ENCODE measurements at regions not wholly inside any gene's neighbourhood (a gene's known extent, or its start where the extent isn't known, plus 50 kb on each side); places are given as distances from the start of the nearest gene placed in this dataset.

DNA sequence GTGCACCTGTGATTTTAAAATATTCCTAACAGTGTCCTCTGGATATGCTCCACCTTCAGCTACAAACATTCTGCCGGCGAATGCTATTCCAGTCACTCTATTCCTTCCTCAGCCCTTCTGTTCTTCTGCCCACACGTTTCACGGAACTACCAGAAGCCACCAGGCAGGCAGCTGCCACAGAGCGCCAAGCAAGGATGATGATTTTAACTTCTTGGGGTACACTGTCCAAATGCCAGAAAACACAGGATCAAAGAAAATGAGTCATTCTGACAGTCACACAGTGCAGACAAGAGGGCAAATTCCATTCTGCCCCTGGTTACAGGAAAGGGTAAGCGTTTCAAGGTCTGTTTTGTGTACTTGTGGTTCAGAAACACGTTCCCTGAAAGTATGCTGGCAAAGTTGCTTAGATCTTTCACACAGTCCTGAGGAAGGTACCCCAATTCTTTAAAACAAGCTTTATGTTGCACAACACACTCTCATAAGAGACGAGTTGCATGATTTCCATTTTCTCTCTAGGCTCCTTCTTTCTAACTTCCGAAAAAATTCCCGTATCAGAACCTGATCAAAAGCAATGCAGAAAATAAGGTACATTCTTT, 508.3 kb upstream of the PKN2 start:
- in situ Hi-C loops (cut with MboI; ENCODE audit: low sequenced_read_pairs, unreplicated experiment) = loop anchor here (25.0 kb wide), 1 partner anchor 412 kb away; no protein-coding TSS in a partner anchor
- TF ChIP-seq, protein P1, sequence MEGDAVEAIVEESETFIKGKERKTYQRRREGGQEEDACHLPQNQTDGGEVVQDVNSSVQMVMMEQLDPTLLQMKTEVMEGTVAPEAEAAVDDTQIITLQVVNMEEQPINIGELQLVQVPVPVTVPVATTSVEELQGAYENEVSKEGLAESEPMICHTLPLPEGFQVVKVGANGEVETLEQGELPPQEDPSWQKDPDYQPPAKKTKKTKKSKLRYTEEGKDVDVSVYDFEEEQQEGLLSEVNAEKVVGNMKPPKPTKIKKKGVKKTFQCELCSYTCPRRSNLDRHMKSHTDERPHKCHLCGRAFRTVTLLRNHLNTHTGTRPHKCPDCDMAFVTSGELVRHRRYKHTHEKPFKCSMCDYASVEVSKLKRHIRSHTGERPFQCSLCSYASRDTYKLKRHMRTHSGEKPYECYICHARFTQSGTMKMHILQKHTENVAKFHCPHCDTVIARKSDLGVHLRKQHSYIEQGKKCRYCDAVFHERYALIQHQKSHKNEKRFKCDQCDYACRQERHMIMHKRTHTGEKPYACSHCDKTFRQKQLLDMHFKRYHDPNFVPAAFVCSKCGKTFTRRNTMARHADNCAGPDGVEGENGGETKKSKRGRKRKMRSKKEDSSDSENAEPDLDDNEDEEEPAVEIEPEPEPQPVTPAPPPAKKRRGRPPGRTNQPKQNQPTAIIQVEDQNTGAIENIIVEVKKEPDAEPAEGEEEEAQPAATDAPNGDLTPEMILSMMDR (IDR thresholded peaks at IDR 0.05; ENCODE audit: borderline replicate concordance, control extremely low read depth, extremely low read depth, insufficient read depth, missing control alignments) = no peak
- DNase-seq (ENCODE audit: low spot score) = no peak

DNA sequence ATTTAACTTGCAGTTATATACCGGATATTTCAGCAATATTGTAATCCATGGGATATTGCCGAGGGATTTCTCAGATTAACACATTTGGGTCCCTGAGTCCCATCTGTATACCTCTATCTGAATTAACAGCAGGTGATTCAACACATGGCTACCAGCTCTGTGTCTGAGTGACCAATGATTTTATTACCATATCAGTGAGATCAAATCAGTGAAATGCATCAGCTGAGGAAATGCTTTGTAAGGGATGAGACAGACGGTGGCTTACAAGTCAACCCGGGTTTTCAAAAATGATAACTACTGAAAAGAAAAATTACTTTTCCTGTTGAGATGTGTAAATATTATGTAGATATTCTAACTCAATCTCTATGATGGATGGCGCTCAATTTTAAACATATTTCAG, 504.1 kb upstream of the PKN2 start:
- no peak for DNase-seq (ENCODE audit: low spot score)
- TF ChIP-seq, protein P1 (IDR thresholded peaks at IDR 0.05; ENCODE audit: borderline replicate concordance, control extremely low read depth, extremely low read depth, insufficient read depth, missing control alignments) = no peak
- in situ Hi-C loops (cut with MboI; ENCODE audit: low sequenced_read_pairs, unreplicated experiment) = loop anchor here (25.0 kb wide), 1 partner anchor 407 kb away; no protein-coding TSS in a partner anchor

DNA sequence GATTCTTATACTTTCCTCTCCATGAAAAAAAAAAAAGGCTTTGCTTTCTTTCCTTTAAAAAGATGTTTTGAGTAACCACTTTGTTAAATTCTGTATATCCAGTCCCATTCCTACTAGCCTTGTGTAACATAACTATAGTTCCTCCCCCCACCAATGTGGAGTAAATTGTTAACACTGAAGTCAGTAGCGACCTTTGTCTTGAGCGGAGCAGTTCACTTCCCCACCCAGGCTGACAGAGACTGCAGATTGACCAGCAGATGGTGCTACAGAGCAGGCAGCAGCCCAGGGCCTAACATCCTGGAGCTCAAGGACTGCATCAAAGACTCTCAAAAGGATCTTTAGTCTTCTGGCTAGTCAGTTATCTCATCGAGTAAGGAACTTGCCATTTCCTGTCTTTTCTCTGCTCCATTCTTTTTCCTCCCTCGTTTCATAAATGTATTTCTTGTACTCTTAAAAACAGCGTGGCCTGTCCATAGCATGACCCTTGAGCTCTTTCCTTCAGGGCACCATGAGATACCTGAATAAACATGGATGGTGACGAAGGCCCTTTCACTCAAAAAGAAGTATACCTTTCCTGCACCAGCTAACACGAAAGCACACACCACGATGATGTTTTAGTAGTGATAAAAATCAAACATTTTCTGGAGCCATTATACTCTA, 503.5 kb upstream of the PKN2 start:
- peak; percentile 30 for DNase-seq (ENCODE audit: low spot score)
- in situ Hi-C loops (cut with MboI; ENCODE audit: low sequenced_read_pairs, unreplicated experiment) = loop anchor here (25.0 kb wide), 1 partner anchor 407 kb away; no protein-coding TSS in a partner anchor
- TF ChIP-seq, protein P1 (IDR thresholded peaks at IDR 0.05; ENCODE audit: borderline replicate concordance, control extremely low read depth, extremely low read depth, insufficient read depth, missing control alignments) = peak; percentile 95

DNA sequence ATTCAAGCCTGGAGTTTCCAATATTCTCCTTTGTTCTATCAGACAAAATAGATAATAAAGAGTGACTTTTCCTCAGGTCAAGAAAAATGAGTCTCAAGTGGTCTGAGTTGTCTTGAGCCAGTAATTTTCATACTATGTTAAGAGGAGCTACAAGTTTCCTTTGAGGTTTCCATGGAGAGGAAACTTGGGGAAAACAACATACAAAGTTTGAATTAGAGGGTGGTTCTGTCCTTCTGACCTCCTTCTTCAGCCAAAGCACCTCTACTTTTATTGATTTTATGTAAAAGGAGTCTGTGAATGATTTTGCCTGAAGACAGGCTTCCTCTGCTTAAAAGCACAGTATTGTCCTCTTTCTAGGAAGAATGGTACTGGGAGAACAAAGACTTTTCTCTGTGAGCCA, 497.2 kb upstream of the PKN2 start:
- in situ Hi-C loops (cut with MboI; ENCODE audit: low sequenced_read_pairs, unreplicated experiment) = loop anchor here (25.0 kb wide), 1 partner anchor 400 kb away; no protein-coding TSS in a partner anchor
- TF ChIP-seq, protein P1 (IDR thresholded peaks at IDR 0.05; ENCODE audit: borderline replicate concordance, control extremely low read depth, extremely low read depth, insufficient read depth, missing control alignments) = no peak
- DNase-seq (ENCODE audit: low spot score) = no peak

DNA sequence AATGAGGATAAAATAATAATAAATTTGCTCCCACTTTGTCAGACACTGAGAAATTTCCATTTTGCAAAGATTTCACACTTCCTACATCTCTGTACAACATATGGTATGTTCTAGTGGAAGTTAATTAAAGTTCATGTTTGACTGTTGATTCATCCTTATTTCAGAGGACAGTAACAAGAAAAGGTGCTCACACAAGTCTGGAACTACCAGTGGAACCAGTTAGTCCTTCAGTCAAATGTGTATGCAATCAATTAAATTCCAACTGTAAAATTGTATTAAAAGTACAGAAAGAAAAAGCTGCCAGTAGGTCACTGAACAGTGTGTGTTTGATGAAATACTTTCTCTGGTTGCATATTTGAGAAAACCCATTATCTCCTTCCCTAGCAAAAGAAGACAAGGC, 496.0 kb upstream of the PKN2 start:
- no peak for DNase-seq (ENCODE audit: low spot score)
- in situ Hi-C loops (cut with MboI; ENCODE audit: low sequenced_read_pairs, unreplicated experiment) = loop anchor here (25.0 kb wide), 1 partner anchor 399 kb away; no protein-coding TSS in a partner anchor
- TF ChIP-seq, protein P1 (IDR thresholded peaks at IDR 0.05; ENCODE audit: borderline replicate concordance, control extremely low read depth, extremely low read depth, insufficient read depth, missing control alignments) = no peak

DNA sequence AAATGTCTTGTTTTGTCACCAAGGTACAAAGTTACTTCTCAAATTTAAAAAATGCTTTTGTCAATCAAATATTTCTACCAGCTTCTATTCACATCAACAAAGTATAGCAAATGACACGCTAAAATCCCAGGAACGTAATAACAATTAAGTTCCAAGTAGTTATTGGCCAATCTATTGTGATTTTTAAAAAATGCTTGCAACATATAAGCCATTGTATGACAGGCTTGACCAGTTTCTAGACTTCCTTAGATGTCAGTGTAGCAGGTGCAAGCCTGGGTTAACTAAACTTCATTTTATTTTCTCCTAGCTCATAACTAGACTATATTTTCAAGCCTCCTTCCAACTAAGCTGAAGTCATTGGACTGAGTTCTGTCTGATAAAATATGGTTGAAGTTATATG, 494.5 kb upstream of the PKN2 start:
- TF ChIP-seq, protein P1 (IDR thresholded peaks at IDR 0.05; ENCODE audit: borderline replicate concordance, control extremely low read depth, extremely low read depth, insufficient read depth, missing control alignments) = no peak
- in situ Hi-C loops (cut with MboI; ENCODE audit: low sequenced_read_pairs, unreplicated experiment) = loop anchor here (25.0 kb wide), 1 partner anchor 398 kb away; no protein-coding TSS in a partner anchor
- DNase-seq (ENCODE audit: low spot score) = no peak
